Duodenal mucosa (tissue), 2 donors: ENCODE measurements at regions not wholly inside any gene's neighbourhood (a gene's known extent, or its start where the extent isn't known, plus 50 kb on each side); places are given as distances from the start of the nearest gene placed in this dataset.

Experiments used
- H3K27ac ChIP-seq: one replicate; pipeline ENCODE4 v1.7.0; 2013; ENCODE audit warnings: low read depth, low read length
- H3K27me3 ChIP-seq, 2 donors: one replicate each; pipeline ENCODE4 v1.7.0; 2013; ENCODE audit warnings: low read length in 2 of 2, control low read depth in 1 of 2; ENCODE audit not compliant: insufficient read depth in 2 of 2, control insufficient read depth in 1 of 2
- H3K36me3 ChIP-seq, 2 donors: one replicate each; pipeline ENCODE4 v1.7.0; 2013; ENCODE audit warnings: low read length in 2 of 2, control low read depth in 1 of 2; ENCODE audit not compliant: insufficient read depth in 2 of 2, control insufficient read depth in 1 of 2
- H3K4me1 ChIP-seq, 2 donors: one replicate each; pipeline ENCODE4 v1.7.0; 2013; ENCODE audit warnings: low read length in 2 of 2, control low read depth in 1 of 2; ENCODE audit not compliant: insufficient read depth in 2 of 2, control insufficient read depth in 1 of 2
- H3K4me3 ChIP-seq, 2 donors: one replicate each; pipeline ENCODE4 v1.7.0; 2013; ENCODE audit warnings: low read length in 2 of 2, low read depth in 1 of 2
- H3K9ac ChIP-seq, 2 donors: one replicate each; pipeline ENCODE4 v1.7.0; 2013; ENCODE audit warnings: low read length in 2 of 2, low read depth in 1 of 2
- H3K9me3 ChIP-seq, 2 donors: one replicate each; pipeline ENCODE4 v1.7.0; 2013; ENCODE audit warnings: low read length in 2 of 2, control low read depth in 1 of 2; ENCODE audit not compliant: control insufficient read depth in 1 of 2

GRCh38 chr1:172882385-172882784, 168.4 kb downstream of the TNFSF18 start:
- H3K9me3 ChIP-seq, result no peaks in the 10 kb centered on the region
- no peaks in the 10 kb centered on the region for H3K27me3 ChIP-seq
- no peaks in the 10 kb centered on the region for H3K36me3 ChIP-seq
- no peak overlapping the region for H3K27ac ChIP-seq
- no peak overlapping the region for H3K9ac ChIP-seq
- no peak overlapping the region for H3K4me3 ChIP-seq
- peaks cover 6 to 8% of the 10 kb centered on the region in 2 donors for H3K4me1 ChIP-seq

DNA sequence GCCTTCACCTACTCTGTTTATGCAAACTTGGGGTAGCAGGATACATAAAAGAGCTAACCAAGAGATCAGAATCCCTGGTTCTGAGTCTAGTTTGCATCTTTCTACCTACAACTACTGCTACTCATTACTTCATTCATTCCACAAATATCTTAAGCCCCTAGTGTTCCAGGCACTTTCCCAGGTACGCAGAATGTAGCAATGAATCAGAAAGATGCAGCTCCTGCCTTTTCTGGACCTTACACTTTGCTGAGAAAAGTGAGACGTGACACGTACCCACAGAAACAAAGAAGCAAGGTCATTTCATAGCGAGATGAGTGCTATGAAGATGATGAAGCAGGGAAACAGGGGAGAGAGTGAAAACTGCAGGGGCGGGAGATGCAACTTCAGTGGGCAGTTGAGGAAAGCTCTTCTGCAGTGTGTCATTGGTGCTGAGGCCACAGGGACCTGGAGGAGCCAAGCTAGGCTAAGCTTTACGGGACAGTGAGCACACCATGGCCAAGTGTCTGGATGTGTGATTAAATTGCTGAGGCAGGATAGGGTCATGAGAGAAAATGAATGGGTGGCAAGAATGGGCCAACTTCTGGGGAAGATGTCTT, 167.9 kb downstream of the TNFSF18 start:
- H3K27ac ChIP-seq, result no peak overlapping the region
- no peaks in the 10 kb centered on the region for H3K36me3 ChIP-seq
- no peaks in the 10 kb centered on the region for H3K9me3 ChIP-seq
- no peak overlapping the region for H3K9ac ChIP-seq
- peaks cover 6 to 8% of the 10 kb centered on the region in 2 donors for H3K4me1 ChIP-seq
- H3K27me3 ChIP-seq, result no peaks in the 10 kb centered on the region
- no peak overlapping the region for H3K4me3 ChIP-seq

DNA sequence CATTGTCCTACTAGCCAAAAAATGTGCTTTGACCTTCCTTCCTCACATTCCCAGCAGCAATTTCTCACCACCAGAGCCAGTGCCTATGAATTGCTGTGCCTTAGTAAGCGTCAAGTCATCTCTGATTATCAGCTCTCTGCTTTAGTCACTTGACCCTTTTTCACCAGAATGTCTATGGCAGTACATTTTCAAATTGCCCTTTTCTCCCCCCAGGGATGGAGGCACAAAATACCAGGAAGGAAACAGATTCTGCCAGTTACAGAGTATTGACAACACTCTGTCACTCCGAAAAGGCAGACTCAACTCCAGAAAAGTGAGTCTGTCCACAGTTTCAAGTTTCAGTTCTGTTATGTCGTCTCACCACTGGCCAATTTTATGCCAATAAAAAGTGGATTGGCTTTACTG, 167.4 kb downstream of the TNFSF18 start:
- Histone ChIP-seq H3K36me3 (no peaks in the 10 kb centered on the region), H3K4me3 (no peak overlapping the region), H3K4me1 (peaks cover 6 to 8% of the 10 kb centered on the region in 2 donors), H3K9ac (no peak overlapping the region), H3K9me3 (no peaks in the 10 kb centered on the region), H3K27me3 (no peaks in the 10 kb centered on the region), H3K27ac (no peak overlapping the region)

DNA sequence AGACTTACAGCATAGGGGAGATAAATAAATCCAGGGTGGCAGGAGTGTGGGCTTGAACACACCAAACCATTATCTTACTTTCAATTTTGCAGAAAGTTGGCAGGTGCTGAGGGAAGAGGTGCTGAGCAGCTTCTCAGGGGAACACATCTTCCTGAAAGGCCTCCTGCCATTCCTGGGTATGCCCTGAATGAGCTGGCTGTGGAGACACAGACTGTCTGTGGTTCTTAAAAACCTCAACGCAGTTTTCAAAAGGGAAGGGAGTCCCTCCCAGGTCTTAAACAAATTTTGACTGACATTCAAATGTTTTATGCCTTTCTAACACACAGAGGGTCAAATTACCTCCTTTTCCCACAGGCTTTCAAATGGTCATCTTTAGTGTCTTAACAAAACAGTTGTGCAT, 166.9 kb downstream of the TNFSF18 start:
- no peak overlapping the region for H3K4me3 ChIP-seq
- H3K27me3 ChIP-seq, result no peaks in the 10 kb centered on the region
- H3K9ac ChIP-seq, result no peak overlapping the region
- H3K9me3 ChIP-seq, result no peaks in the 10 kb centered on the region
- H3K27ac ChIP-seq, result no peak overlapping the region
- no peaks in the 10 kb centered on the region for H3K36me3 ChIP-seq
- peaks cover 6 to 8% of the 10 kb centered on the region in 2 donors for H3K4me1 ChIP-seq

GRCh38 chr1:172885411-172885810, 165.3 kb downstream of the TNFSF18 start:
- no peak overlapping the region for H3K4me3 ChIP-seq
- no peaks in the 10 kb centered on the region for H3K36me3 ChIP-seq
- no peaks in the 10 kb centered on the region for H3K9me3 ChIP-seq
- H3K4me1 ChIP-seq, result peaks cover 6 to 8% of the 10 kb centered on the region in 2 donors
- no peaks in the 10 kb centered on the region for H3K27me3 ChIP-seq
- no peak overlapping the region for H3K9ac ChIP-seq
- no peak overlapping the region for H3K27ac ChIP-seq

- H3K4me3 ChIP-seq, result no peak overlapping the region
- no peak overlapping the region for H3K27ac ChIP-seq
- H3K36me3 ChIP-seq, result no peaks in the 10 kb centered on the region
- no peaks in the 10 kb centered on the region for H3K27me3 ChIP-seq
- no peaks in the 10 kb centered on the region for H3K9me3 ChIP-seq
- no peak overlapping the region for H3K9ac ChIP-seq
- peaks cover 6 to 8% of the 10 kb centered on the region in 2 donors for H3K4me1 ChIP-seq
Measured at GRCh38 chr1:172885971-172886370, 164.8 kb downstream of the TNFSF18 start.

- Histone ChIP-seq H3K36me3 (no peaks in the 10 kb centered on the region), H3K9ac (no peak overlapping the region), H3K27me3 (no peaks in the 10 kb centered on the region), H3K4me3 (no peak overlapping the region), H3K4me1 (peaks cover 6 to 8% of the 10 kb centered on the region in 2 donors), H3K9me3 (no peaks in the 10 kb centered on the region), H3K27ac (no peak overlapping the region)
Measured at GRCh38 chr1:172887162-172887561, 163.6 kb downstream of the TNFSF18 start.

DNA sequence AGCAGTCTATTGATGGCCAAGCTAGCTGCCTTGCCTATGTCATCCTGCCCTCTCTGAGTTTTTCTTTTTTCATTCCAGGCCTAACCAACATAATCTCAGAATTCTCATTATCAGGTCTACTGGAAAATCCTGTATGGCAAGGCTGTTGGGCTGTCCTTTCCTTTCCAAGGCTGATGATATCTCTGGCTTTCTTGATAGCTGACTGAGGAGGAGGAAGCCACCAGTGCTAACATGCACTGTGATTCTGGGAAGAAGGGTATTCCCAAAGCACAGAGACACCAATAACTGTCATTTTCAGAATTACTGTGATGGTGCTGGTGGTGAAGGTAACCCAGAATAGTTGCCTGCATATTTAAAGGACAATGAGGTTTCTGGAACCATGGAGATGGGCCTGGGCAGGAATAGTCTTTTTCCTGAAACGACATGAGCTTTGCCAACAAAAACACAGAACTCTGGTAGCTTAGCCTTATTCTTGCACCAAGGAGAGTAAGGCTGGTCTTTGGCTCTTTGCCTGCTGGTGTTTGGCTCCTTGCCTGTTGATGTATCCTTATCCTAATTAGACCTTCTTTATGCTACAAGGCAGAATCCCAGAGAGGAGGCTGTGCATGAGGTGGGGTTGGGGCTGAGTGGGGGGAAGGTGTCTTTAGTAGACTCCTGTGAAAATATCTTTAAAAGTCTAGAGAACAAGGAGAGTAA, 157.4 kb downstream of the TNFSF18 start:
- no peaks in the 10 kb centered on the region for H3K9me3 ChIP-seq
- peaks cover 2 to 11% of the 10 kb centered on the region in 2 donors for H3K4me1 ChIP-seq
- H3K27me3 ChIP-seq, result no peaks in the 10 kb centered on the region
- no peaks in the 10 kb centered on the region for H3K36me3 ChIP-seq
- no peak overlapping the region for H3K27ac ChIP-seq
- no peak overlapping the region for H3K9ac ChIP-seq
- no peak overlapping the region for H3K4me3 ChIP-seq

- Histone ChIP-seq H3K4me1 (peaks cover 2 to 11% of the 10 kb centered on the region in 2 donors), H3K36me3 (no peaks in the 10 kb centered on the region), H3K9ac (no peak overlapping the region), H3K27me3 (no peaks in the 10 kb centered on the region), H3K9me3 (no peaks in the 10 kb centered on the region), H3K4me3 (peak overlapping the region in 1 of 2 donors; percentile 41), H3K27ac (no peak overlapping the region)
Measured at GRCh38 chr1:172894349-172895049, 156.2 kb downstream of the TNFSF18 start.

GRCh38 chr1:172895050-172895460, 155.7 kb downstream of the TNFSF18 start:
- Histone ChIP-seq H3K4me1 (peaks cover 2 to 11% of the 10 kb centered on the region in 2 donors), H3K9me3 (no peaks in the 10 kb centered on the region), H3K4me3 (peak overlapping the region; percentile 41), H3K27me3 (no peaks in the 10 kb centered on the region), H3K27ac (no peak overlapping the region), H3K36me3 (no peaks in the 10 kb centered on the region), H3K9ac (peak overlapping the region in 1 of 2 donors; percentile 15)
